Prostate gland (tissue), 2 donors: ENCODE measurements at regions not wholly inside any gene's neighbourhood (a gene's known extent, or its start where the extent isn't known, plus 50 kb on each side); places are given as distances from the start of the nearest gene placed in this dataset.

Source experiments
- DNase-seq: peaks from one replicate; pipeline ENCODE4 v3.0.0-alpha.2; 2019; ENCODE audit warnings: low spot score
- H3K27ac ChIP-seq, 2 donors: fragments of 200-600 bp; sonication (generic); 2 replicates each; pipeline ENCODE4 v1.5.1; 2017 to 2019
- H3K27me3 ChIP-seq: fragments of 200-600 bp; sonication (generic); replicated peaks from 2 replicates; pipeline ENCODE4 v1.5.1; 2019; ENCODE audit not compliant: insufficient read depth
- H3K36me3 ChIP-seq, 2 donors: fragments of 200-600 bp; sonication (generic); 1 replicate in 1 of 2; 2 replicates in 1 of 2; pipeline versions ENCODE4 v1.5.1 to v1.8.1; 2017 to 2019
- H3K4me1 ChIP-seq: fragments of 200-600 bp; sonication (generic); replicated peaks from 2 replicates; pipeline ENCODE4 v1.5.1; 2019
- H3K4me3 ChIP-seq, 2 donors: fragments of 200-600 bp; sonication (generic); 2 replicates each; pipeline ENCODE4 v1.5.1; 2017 to 2019
- H3K9me3 ChIP-seq: fragments of 200-600 bp; sonication (generic); 2 replicates; pipeline ENCODE4 v1.5.1; 2017
- CTCF ChIP-seq, 4 experiments: fragments of 200-600 bp in 2 of 4; fragments of 450-650 bp in 2 of 4; sonication (generic) in 2 of 4; IDR thresholded peaks; 1 replicate in 3 of 4; 2 replicates in 1 of 4; pipeline ENCODE4 v1.5.1; 2016 to 2019; ENCODE audit warnings: antibody characterized with exemption in 4 of 4, mild to moderate bottlenecking in 2 of 4, moderate library complexity in 2 of 4
- POLR2A ChIP-seq: fragments of 450-650 bp; IDR thresholded peaks from one replicate; pipeline ENCODE4 v1.6.1; 2016; ENCODE audit warnings: antibody characterized with exemption, mild to moderate bottlenecking
- POLR2AphosphoS5 ChIP-seq: sonication (generic); formaldehyde crosslinking; IDR thresholded peaks from one replicate; pipeline ENCODE4 v1.6.1; 2017; ENCODE audit warnings: antibody characterized with exemption
- WGBS: methylation state at CpG from one replicate; pipeline ENCODE4 v1.1.5; 2018; 5-methylcytosine and 5-hydroxymethylcytosine counted together
- intact Hi-C: fragments of 100-400 bp; cut with DNase I; formaldehyde crosslinking; loops from one replicate; pipeline ENCODE4 v1.14.2; 2022

GRCh38 chr14:86989285-86989684 lies 1003.7 kb downstream of the GALC start:
- no peaks in the 10 kb centered on the region for H3K27me3 ChIP-seq
- WGBS, result 76% methylated on average over 1 of the region's 1 CpG
- intact Hi-C loops, result no loop called here
- no peaks in the 10 kb centered on the region for H3K36me3 ChIP-seq
- TF ChIP-seq CTCF (IDR thresholded peaks at IDR 0.05) (no peak), POLR2AphosphoS5 (no peak), POLR2A (no peak)
- no peak overlapping the region for H3K27ac ChIP-seq
- DNase-seq, result no peak
- H3K9me3 ChIP-seq, result no peaks in the 10 kb centered on the region
- H3K4me3 ChIP-seq, result no peak overlapping the region
- no peaks in the 10 kb centered on the region for H3K4me1 ChIP-seq

- TF ChIP-seq CTCF (IDR thresholded peaks at IDR 0.05), result no peak
- no peak for TF ChIP-seq POLR2A
- no peak for TF ChIP-seq POLR2AphosphoS5
These were observed 1005.0 kb downstream of the GALC start for GRCh38 chr14:86987966-86988365.

GRCh38 chr14:86973177-86973576 lies 1019.8 kb downstream of the GALC start:
- WGBS, result 62% methylated on average over 1 of the region's 1 CpG

More at GRCh38 chr14:86987966-86988365, 1005.0 kb downstream of the GALC start:
- Histone ChIP-seq H3K9me3 (no peaks in the 10 kb centered on the region), H3K4me3 (no peak overlapping the region), H3K27me3 (no peaks in the 10 kb centered on the region), H3K36me3 (no peaks in the 10 kb centered on the region), H3K4me1 (no peaks in the 10 kb centered on the region), H3K27ac (no peak overlapping the region)
- intact Hi-C loops, result no loop called here
- DNase-seq, result no peak
- WGBS, result 74% methylated on average over 3 of the region's 3 CpGs

GRCh38 chr14:86971292-86971691 lies 1021.7 kb downstream of the GALC start:
- Histone ChIP-seq H3K27me3 (no peaks in the 10 kb centered on the region), H3K27ac (no peak overlapping the region), H3K4me1 (no peaks in the 10 kb centered on the region), H3K9me3 (no peaks in the 10 kb centered on the region), H3K36me3 (no peaks in the 10 kb centered on the region), H3K4me3 (no peak overlapping the region)
- no peak for TF ChIP-seq POLR2A
- no peak for TF ChIP-seq POLR2AphosphoS5
- TF ChIP-seq CTCF (IDR thresholded peaks at IDR 0.05), result no peak
- intact Hi-C loops, result no loop called here
- DNase-seq, result no peak
- 90% methylated on average over 2 of the region's 2 CpGs for WGBS

More at GRCh38 chr14:86973177-86973576, 1019.8 kb downstream of the GALC start:
- intact Hi-C loops, result no loop called here
- Histone ChIP-seq H3K27me3 (no peaks in the 10 kb centered on the region), H3K36me3 (no peaks in the 10 kb centered on the region), H3K4me1 (no peaks in the 10 kb centered on the region), H3K27ac (no peak overlapping the region), H3K4me3 (no peak overlapping the region), H3K9me3 (no peaks in the 10 kb centered on the region)
- TF ChIP-seq POLR2AphosphoS5 (no peak), POLR2A (no peak), CTCF (IDR thresholded peaks at IDR 0.05) (no peak)
- no peak for DNase-seq

- 64% methylated on average over 2 of the region's 2 CpGs for WGBS
- Histone ChIP-seq H3K4me3 (no peak overlapping the region), H3K9me3 (no peaks in the 10 kb centered on the region), H3K27me3 (no peaks in the 10 kb centered on the region), H3K36me3 (no peaks in the 10 kb centered on the region), H3K27ac (no peak overlapping the region), H3K4me1 (no peaks in the 10 kb centered on the region)
- no peak for DNase-seq
- TF ChIP-seq POLR2A (no peak), CTCF (IDR thresholded peaks at IDR 0.05) (no peak), POLR2AphosphoS5 (no peak)
- intact Hi-C loops, result no loop called here
These were observed 1031.8 kb downstream of the GALC start for GRCh38 chr14:86961106-86961716.
